MM.1S (cell line): ENCODE measurements at regions not wholly inside any gene's neighbourhood (a gene's known extent, or its start where the extent isn't known, plus 50 kb on each side); places are given as distances from the start of the nearest gene placed in this dataset.

Experiments used
- DNase-seq: peaks from one replicate; pipeline ENCODE4 v3.0.0-alpha.2; 2015
- H2AFZ ChIP-seq: fragments of 300-600 bp; sonication (generic); 2 replicates; pipeline ENCODE4 v1.6.0; 2016; ENCODE audit warnings: antibody characterized with exemption, low read length
- H3F3A ChIP-seq: fragments of 300-600 bp; sonication (generic); 2 replicates; pipeline ENCODE4 v1.6.1; 2016; ENCODE audit warnings: mild to moderate bottlenecking, antibody characterized with exemption, low read length, moderate library complexity, mixed read lengths; ENCODE audit not compliant: insufficient read depth
- H3K27ac ChIP-seq: fragments of 300-600 bp; sonication (generic); 2 replicates; pipeline ENCODE4 v1.5.1; 2016; ENCODE audit warnings: mild to moderate bottlenecking, low read length
- H3K27me3 ChIP-seq: fragments of 300-600 bp; sonication (generic); replicated peaks from 2 replicates; pipeline ENCODE4 v1.6.0; 2016; ENCODE audit warnings: low read length; ENCODE audit not compliant: insufficient read depth
- H3K36me3 ChIP-seq: fragments of 300-600 bp; sonication (generic); replicated peaks from 2 replicates; pipeline ENCODE4 v1.6.1; 2016; ENCODE audit warnings: mild to moderate bottlenecking, low read length, mixed read lengths; ENCODE audit not compliant: insufficient read depth
- H3K4me1 ChIP-seq: fragments of 300-600 bp; sonication (generic); 2 replicates; pipeline ENCODE4 v1.6.1; 2016; ENCODE audit warnings: low read length, mixed read lengths
- H3K4me2 ChIP-seq: fragments of 300-600 bp; sonication (generic); 2 replicates; pipeline ENCODE4 v1.6.0; 2016; ENCODE audit warnings: low read depth, low read length
- H3K4me3 ChIP-seq: fragments of 300-600 bp; sonication (generic); 2 replicates; pipeline ENCODE4 v1.5.1; 2016; ENCODE audit warnings: low read length, mixed read lengths
- H3K79me2 ChIP-seq: fragments of 300-600 bp; sonication (generic); 2 replicates; pipeline ENCODE4 v1.6.1; 2016; ENCODE audit warnings: mixed run types, low read length, mixed read lengths
- H3K9ac ChIP-seq: fragments of 300-600 bp; sonication (generic); 2 replicates; pipeline ENCODE4 v1.6.1; 2016; ENCODE audit warnings: low read length, mixed read lengths
- H3K9me2 ChIP-seq: fragments of 300-600 bp; sonication (generic); replicated peaks from 2 replicates; pipeline ENCODE4 v1.6.1; 2016; ENCODE audit warnings: mild to moderate bottlenecking, low read length, mixed read lengths; ENCODE audit not compliant: insufficient read depth
- H3K9me3 ChIP-seq: fragments of 300-600 bp; sonication (generic); replicated peaks from 2 replicates; pipeline ENCODE4 v1.6.1; 2016; ENCODE audit warnings: mild to moderate bottlenecking, low read length, mixed read lengths; ENCODE audit not compliant: insufficient read depth
- H4K20me1 ChIP-seq: fragments of 300-600 bp; sonication (generic); 2 replicates; pipeline ENCODE4 v1.6.1; 2016; ENCODE audit warnings: mild to moderate bottlenecking, low read length, moderate library complexity, mixed read lengths; ENCODE audit not compliant: insufficient read depth
- EZH2 ChIP-seq: fragments of 300-600 bp; sonication (generic); optimal IDR thresholded peaks from 2 replicates; pipeline ENCODE3; 2017; ENCODE audit warnings: low read depth, mild to moderate bottlenecking, antibody characterized with exemption, low read length, mixed read lengths
- EZH2phosphoT487 ChIP-seq: fragments of 300-600 bp; sonication (generic); IDR thresholded peaks from 2 replicates; pipeline ENCODE4 v1.6.1; 2018; ENCODE audit warnings: antibody characterized with exemption, low read length
- TF ChIP-seq, protein P1 (sequence below): fragments of 300-600 bp; sonication (generic); IDR thresholded peaks from 2 replicates; pipeline ENCODE4 v1.5.1; 2016; ENCODE audit warnings: antibody characterized with exemption, low read length, mixed read lengths

GRCh38 chr4:187178084-187178483, 454.4 kb upstream of the FAT1 start:
- H4K20me1 ChIP-seq = no peaks in the 10 kb centered on the region
- no peaks in the 10 kb centered on the region for H3F3A ChIP-seq
- H3K36me3 ChIP-seq = no peaks in the 10 kb centered on the region
- H2AFZ ChIP-seq = no peak overlapping the region
- H3K27me3 ChIP-seq = no peaks in the 10 kb centered on the region
- H3K9me3 ChIP-seq = no peaks in the 10 kb centered on the region
- DNase-seq = no peak
- H3K79me2 ChIP-seq = no peaks in the 10 kb centered on the region
- no peaks in the 10 kb centered on the region for H3K4me1 ChIP-seq
- TF ChIP-seq, protein P1, sequence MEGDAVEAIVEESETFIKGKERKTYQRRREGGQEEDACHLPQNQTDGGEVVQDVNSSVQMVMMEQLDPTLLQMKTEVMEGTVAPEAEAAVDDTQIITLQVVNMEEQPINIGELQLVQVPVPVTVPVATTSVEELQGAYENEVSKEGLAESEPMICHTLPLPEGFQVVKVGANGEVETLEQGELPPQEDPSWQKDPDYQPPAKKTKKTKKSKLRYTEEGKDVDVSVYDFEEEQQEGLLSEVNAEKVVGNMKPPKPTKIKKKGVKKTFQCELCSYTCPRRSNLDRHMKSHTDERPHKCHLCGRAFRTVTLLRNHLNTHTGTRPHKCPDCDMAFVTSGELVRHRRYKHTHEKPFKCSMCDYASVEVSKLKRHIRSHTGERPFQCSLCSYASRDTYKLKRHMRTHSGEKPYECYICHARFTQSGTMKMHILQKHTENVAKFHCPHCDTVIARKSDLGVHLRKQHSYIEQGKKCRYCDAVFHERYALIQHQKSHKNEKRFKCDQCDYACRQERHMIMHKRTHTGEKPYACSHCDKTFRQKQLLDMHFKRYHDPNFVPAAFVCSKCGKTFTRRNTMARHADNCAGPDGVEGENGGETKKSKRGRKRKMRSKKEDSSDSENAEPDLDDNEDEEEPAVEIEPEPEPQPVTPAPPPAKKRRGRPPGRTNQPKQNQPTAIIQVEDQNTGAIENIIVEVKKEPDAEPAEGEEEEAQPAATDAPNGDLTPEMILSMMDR = no peak
- TF ChIP-seq EZH2phosphoT487 (no peak), EZH2 (no peak)
- no peak overlapping the region for H3K9ac ChIP-seq
- no peak overlapping the region for H3K4me3 ChIP-seq
- no peak overlapping the region for H3K4me2 ChIP-seq
- H3K27ac ChIP-seq = no peak overlapping the region
- no peaks in the 10 kb centered on the region for H3K9me2 ChIP-seq

DNA sequence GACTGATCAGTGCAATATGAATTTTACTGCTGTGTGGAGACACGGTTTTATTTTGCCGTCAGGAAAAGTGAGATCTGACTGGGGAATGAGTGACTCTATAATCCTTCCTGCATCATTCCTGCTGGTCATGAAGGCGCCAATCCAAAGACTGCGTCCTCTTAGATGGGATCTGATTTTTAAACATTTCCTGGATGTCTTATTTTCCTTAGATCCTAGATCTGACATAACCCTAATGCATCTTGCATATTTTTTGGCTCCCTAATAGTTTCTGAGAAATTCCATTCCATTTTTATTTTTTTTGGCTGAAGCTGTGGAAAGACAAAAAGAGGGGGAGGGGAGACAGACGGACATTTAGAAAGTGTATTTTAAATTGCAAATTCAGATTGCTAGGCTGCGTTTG, 454.9 kb upstream of the FAT1 start:
- no peaks in the 10 kb centered on the region for H3K9me2 ChIP-seq
- DNase-seq = no peak
- no peaks in the 10 kb centered on the region for H3K27me3 ChIP-seq
- H3K79me2 ChIP-seq = no peaks in the 10 kb centered on the region
- no peak overlapping the region for H2AFZ ChIP-seq
- no peaks in the 10 kb centered on the region for H3K4me1 ChIP-seq
- no peak overlapping the region for H3K4me3 ChIP-seq
- H3K4me2 ChIP-seq = no peak overlapping the region
- no peaks in the 10 kb centered on the region for H3F3A ChIP-seq
- no peaks in the 10 kb centered on the region for H3K36me3 ChIP-seq
- TF ChIP-seq EZH2phosphoT487 = no peak
- no peak for TF ChIP-seq EZH2
- H4K20me1 ChIP-seq = no peaks in the 10 kb centered on the region
- no peaks in the 10 kb centered on the region for H3K9me3 ChIP-seq
- H3K27ac ChIP-seq = no peak overlapping the region
- no peak overlapping the region for H3K9ac ChIP-seq

DNA sequence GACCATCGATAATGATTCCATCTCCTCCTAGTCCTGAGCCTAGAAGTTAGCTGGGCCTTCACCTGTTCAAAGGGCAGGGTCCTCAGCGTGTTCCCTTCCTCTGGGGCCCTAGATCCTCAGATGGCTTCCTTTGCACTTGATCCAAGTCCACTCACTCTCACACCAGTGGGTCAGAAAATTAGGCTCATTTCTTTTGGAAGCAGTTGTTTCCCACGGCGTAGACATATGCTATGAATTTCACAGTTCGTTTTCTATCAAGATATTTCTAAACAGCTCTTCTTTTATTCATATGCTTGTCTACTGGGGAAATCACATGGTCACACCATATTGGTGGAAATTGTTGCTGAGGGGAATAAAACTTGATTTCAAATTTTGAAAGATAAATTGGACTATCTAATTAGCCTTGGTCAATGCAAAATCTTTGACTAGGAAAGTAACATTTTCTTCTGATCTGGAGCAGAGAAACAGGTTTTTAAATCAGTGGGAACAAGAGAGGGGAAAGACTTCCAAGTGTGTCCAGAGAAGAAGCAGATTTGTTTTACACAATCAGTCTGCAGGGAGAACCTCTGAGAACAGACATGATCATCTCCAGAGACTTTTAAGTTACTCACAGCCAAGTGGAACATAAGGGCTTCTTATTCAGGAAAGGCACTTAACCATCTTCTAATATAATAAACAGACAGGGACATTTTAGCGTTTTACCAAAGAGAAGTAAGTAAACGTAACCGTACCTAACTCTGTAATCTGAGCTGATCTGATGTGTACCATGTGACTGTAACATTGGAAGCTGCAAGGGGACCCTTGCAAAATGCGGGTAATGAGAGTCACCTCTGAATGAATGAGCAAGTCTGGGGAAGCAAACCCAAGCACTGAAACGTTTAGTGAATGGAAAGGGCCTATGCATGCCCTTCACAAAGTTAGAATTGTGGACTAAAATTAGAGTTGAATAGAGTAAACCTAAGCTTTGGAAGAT, 455.7 kb upstream of the FAT1 start:
- TF ChIP-seq EZH2 = no peak
- TF ChIP-seq, protein P1 = no peak
- TF ChIP-seq EZH2phosphoT487 = no peak
- Histone ChIP-seq H3K36me3 (no peaks in the 10 kb centered on the region), H3K27me3 (no peaks in the 10 kb centered on the region), H3K9me3 (no peaks in the 10 kb centered on the region), H3F3A (no peaks in the 10 kb centered on the region), H3K79me2 (no peaks in the 10 kb centered on the region), H4K20me1 (no peaks in the 10 kb centered on the region), H3K4me2 (no peak overlapping the region), H2AFZ (no peak overlapping the region), H3K27ac (no peak overlapping the region), H3K4me3 (no peak overlapping the region), H3K9ac (no peak overlapping the region), H3K4me1 (no peaks in the 10 kb centered on the region), H3K9me2 (no peaks in the 10 kb centered on the region)
- no peak for DNase-seq

DNA sequence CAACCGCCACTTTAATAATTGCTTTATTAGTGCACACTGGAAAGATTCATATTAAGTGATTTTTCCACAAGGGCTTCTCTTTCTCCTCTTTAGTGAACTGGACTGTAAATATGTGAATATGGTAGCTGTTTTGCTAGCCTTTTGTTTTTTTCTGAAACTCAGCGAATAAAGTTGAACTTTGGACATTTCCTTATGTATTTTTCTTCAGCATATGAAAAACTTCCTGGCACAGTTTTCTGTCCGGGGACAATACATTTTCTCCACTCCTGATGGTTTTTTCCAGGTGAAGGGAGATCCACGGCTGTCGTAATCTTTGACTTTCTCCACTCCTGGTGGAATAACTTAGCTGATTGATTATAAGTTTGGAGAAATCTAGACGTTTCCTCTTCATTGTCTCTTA, 457.4 kb upstream of the FAT1 start:
- no peak for TF ChIP-seq EZH2phosphoT487
- DNase-seq = no peak
- no peaks in the 10 kb centered on the region for H3K9me2 ChIP-seq
- no peaks in the 10 kb centered on the region for H3K79me2 ChIP-seq
- H3K4me3 ChIP-seq = no peak overlapping the region
- H3K9ac ChIP-seq = no peak overlapping the region
- no peak overlapping the region for H3K4me2 ChIP-seq
- H3K36me3 ChIP-seq = no peaks in the 10 kb centered on the region
- H3K27ac ChIP-seq = no peak overlapping the region
- H3F3A ChIP-seq = no peaks in the 10 kb centered on the region
- H3K27me3 ChIP-seq = no peaks in the 10 kb centered on the region
- no peak overlapping the region for H2AFZ ChIP-seq
- no peaks in the 10 kb centered on the region for H3K4me1 ChIP-seq
- H3K9me3 ChIP-seq = no peaks in the 10 kb centered on the region
- H4K20me1 ChIP-seq = no peaks in the 10 kb centered on the region
